K562 (cell line): ENCODE measurements at regions not wholly inside any gene's neighbourhood (a gene's known extent, or its start where the extent isn't known, plus 50 kb on each side); places are given as distances from the start of the nearest gene placed in this dataset.

ENCODE experiments used
- ATF7 ChIP-seq: fragments of 450-650 bp; IDR thresholded peaks from 2 replicates; pipeline ENCODE4 v1.7.1; 2014; ENCODE audit warnings: mild to moderate bottlenecking, moderate library complexity
- BCLAF1 ChIP-seq, 2 experiments: fragments of 450-650 bp in 1 of 2; IDR thresholded peaks; 2 replicates each; pipeline ENCODE4 v1.6.1; 2011 to 2017; ENCODE audit warnings: low read depth in 2 of 2, antibody characterized with exemption in 1 of 2, borderline replicate concordance in 1 of 2, low read length in 1 of 2, mild to moderate bottlenecking in 1 of 2, mixed read lengths in 1 of 2; ENCODE audit not compliant: control insufficient read depth in 1 of 2
- CAMTA2 ChIP-seq: fragments of 250-450 bp; sonication (Bioruptor Pico); conservative IDR thresholded peaks from 2 replicates; pipeline ENCODE4 v1.5.1; 2022
- CBX5 ChIP-seq: IDR thresholded peaks from 2 replicates; pipeline ENCODE4 v1.6.1; 2014; ENCODE audit warnings: low read depth, borderline replicate concordance
- CTCFL ChIP-seq: IDR thresholded peaks from 2 replicates; pipeline ENCODE4 v1.6.1; 2011; ENCODE audit warnings: borderline replicate concordance, low read depth, mild to moderate bottlenecking, moderate library complexity, low read length; ENCODE audit not compliant: insufficient read depth, poor library complexity, severe bottlenecking
- FOXP1 ChIP-seq: sonication (generic); formaldehyde crosslinking; IDR thresholded peaks from 2 replicates; pipeline ENCODE4 v1.8.0; 2022; ENCODE audit warnings: mild to moderate bottlenecking, missing genetic modification reagents
- JUND ChIP-seq, 2 experiments: IDR thresholded peaks; 2 replicates in 1 of 2; 3 replicates in 1 of 2; pipeline ENCODE4 v1.6.1; 2011; ENCODE audit warnings: borderline replicate concordance in 2 of 2, low read depth in 2 of 2, low read length in 2 of 2, improper control_type of control experiment in 1 of 2, missing biosample characterization in 1 of 2, missing genetic modification characterization in 1 of 2, missing genetic modification reagents in 1 of 2
- KLF1 ChIP-seq: fragments of 450-650 bp; IDR thresholded peaks from 2 replicates; pipeline ENCODE4 v1.6.1; 2016; ENCODE audit warnings: missing genetic modification characterization, missing compliant biosample characterization
- KLF16 ChIP-seq: IDR thresholded peaks from 2 replicates; pipeline ENCODE4 v1.6.1; 2016; ENCODE audit warnings: antibody characterized with exemption
- MYC ChIP-seq, 2 experiments: fragments of 250-450 bp in 1 of 2; sonication (Bioruptor Pico) in 1 of 2; IDR thresholded peaks; 2 replicates each; pipeline versions ENCODE4 v1.5.1 to v1.6.1; 2012 to 2021; ENCODE audit warnings: low read depth in 2 of 2, borderline replicate concordance in 1 of 2, improper control_type of control experiment in 1 of 2, low read length in 1 of 2, mild to moderate bottlenecking in 1 of 2, moderate library complexity in 1 of 2
- RCOR1 ChIP-seq, 2 experiments: IDR thresholded peaks; 2 replicates each; pipeline ENCODE4 v1.6.1; 2012; ENCODE audit warnings: low read depth in 2 of 2, low read length in 2 of 2, borderline replicate concordance in 1 of 2, improper control_type of control experiment in 1 of 2
- SMARCA4 ChIP-seq: fragments of 450-650 bp; IDR thresholded peaks from 2 replicates; pipeline ENCODE4 v1.6.1; 2016
- SMARCE1 ChIP-seq: fragments of 450-650 bp; IDR thresholded peaks from 2 replicates; pipeline ENCODE4 v1.7.1; 2016; ENCODE audit warnings: mild to moderate bottlenecking
- YY1 ChIP-seq, 3 experiments: IDR thresholded peaks; 2 replicates each; pipeline ENCODE4 v1.6.1; 2011; ENCODE audit warnings: low read length in 2 of 3, mild to moderate bottlenecking in 2 of 3, moderate library complexity in 2 of 3, borderline replicate concordance in 1 of 3, control low read depth in 1 of 3, low read depth in 1 of 3; ENCODE audit not compliant: insufficient read depth in 3 of 3, insufficient replicate concordance in 2 of 3, control insufficient read depth in 1 of 3, insufficient read length in 1 of 3; ENCODE audit errors: extremely low read depth in 1 of 3
- ZNF592 ChIP-seq: fragments of 450-650 bp; IDR thresholded peaks from 2 replicates; pipeline ENCODE4 v1.6.1; 2017; ENCODE audit warnings: antibody characterized with exemption, mild to moderate bottlenecking

GRCh38 chr4:123564758-123565346 lies 168.3 kb downstream of the SPRY1 start (continued):
- TF ChIP-seq ZNF592 (peak; percentile 53; the same call in 1 of the 2 replicates), SMARCA4 (peak; percentile 65; the same call in 1 of the 2 replicates), MYC (IDR thresholded peaks at IDR 0.05; ENCODE audit: low read depth, low read length) (0 out of 2 replicates have a peak, but pooled peaks have one; percentile 29), MYC (CRISPR knock-in tag; IDR thresholded peaks at IDR 0.05; ENCODE audit: borderline replicate concordance, low read depth) (no peak), SMARCE1 (0 out of 2 replicates have a peak, but pooled peaks have one; percentile 17), RCOR1 (IDR thresholded peaks at IDR 0.05; ENCODE audit: borderline replicate concordance in 1 of 2, low read depth in 2 of 2, low read length in 2 of 2) (peak in 1 of 2 experiments; percentile 74; a peak in 1 of 4 replicates), KLF1 (no peak), ATF7 (peak; percentile 15; the same call in 1 of the 2 replicates), JUND (IDR thresholded peaks at IDR 0.05; ENCODE audit: borderline replicate concordance, low read depth, low read length) (0 out of 2 replicates have a peak, but pooled peaks have one; percentile 5), JUND (tag; IDR thresholded peaks at IDR 0.05; ENCODE audit: borderline replicate concordance, low read depth, low read length) (peak; percentile 30; the same call in 1 of the 3 replicates), KLF16 (peak; percentile 64; the same call in 1 of the 2 replicates), YY1 (IDR thresholded peaks at IDR 0.05; ENCODE audit: borderline replicate concordance in 1 of 3, control insufficient read depth in 1 of 3, extremely low read depth in 1 of 3, insufficient read depth in 3 of 3, insufficient read length in 1 of 3, insufficient replicate concordance in 2 of 3, low read depth in 1 of 3, low read length in 2 of 3) (peak in 1 of 3 experiments; percentile 15), BCLAF1 (IDR thresholded peaks at IDR 0.05; ENCODE audit: borderline replicate concordance in 1 of 2, control insufficient read depth in 1 of 2, low read depth in 2 of 2, low read length in 1 of 2) (0 out of 4 replicates have a peak, but pooled peaks of 1 of the 2 experiments have one; percentile 35), CBX5 (0 out of 2 replicates have a peak, but pooled peaks have one; percentile 34), CAMTA2 (no peak), CTCFL (peak; percentile 97), FOXP1 (CRISPR knock-in tag) (0 out of 2 replicates have a peak, but pooled peaks have one; percentile 36)
